D721Med (cell line): ENCODE measurements at regions not wholly inside any gene's neighbourhood (a gene's known extent, or its start where the extent isn't known, plus 50 kb on each side); places are given as distances from the start of the nearest gene placed in this dataset.

Experiments used
- DNase-seq: peaks from one replicate; pipeline ENCODE4 v3.0.0; 2011; ENCODE audit warnings: low spot score; ENCODE audit not compliant: insufficient read length
- FAIRE-seq: peaks from 2 replicates; lab custom pipeline; 2011; peaks lifted over from hg19 to GRCh38; lab: Jason Lieb, UNC
- TF ChIP-seq, protein P1 (sequence below): IDR thresholded peaks from 2 replicates; pipeline ENCODE4 v1.5.1; 2012; ENCODE audit warnings: mild to moderate bottlenecking, control low read depth; ENCODE audit not compliant: insufficient read depth; ENCODE audit errors: missing control alignments

DNA sequence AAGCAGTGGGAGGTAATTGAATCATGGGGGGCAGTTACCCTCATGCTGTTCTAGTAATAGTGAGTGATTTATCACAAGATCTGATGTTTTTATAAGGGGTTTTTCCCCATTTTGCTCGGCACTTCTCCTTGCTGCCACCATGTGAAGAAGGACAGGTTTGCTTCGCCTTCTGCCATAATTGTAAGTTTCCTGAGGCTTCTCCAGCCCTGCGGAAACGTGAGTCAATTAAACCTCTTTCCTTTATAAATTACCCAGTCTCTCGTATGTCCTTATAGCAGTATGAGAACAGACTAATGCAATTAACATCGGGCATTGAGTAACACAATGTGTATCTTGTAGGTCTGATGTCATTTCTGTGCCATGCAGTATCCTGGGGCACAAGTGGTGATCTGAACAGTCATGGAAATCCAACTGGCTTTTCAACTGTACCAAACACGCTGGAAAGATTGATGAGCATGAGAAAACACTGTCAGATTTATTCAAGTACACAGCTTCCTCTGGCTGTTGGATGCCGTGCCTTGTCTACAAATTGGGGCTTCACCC is 208.6 kb upstream of the KIAA1217 start:
- DNase-seq, result no peak
- FAIRE-seq, result no peak
- TF ChIP-seq, protein P1, sequence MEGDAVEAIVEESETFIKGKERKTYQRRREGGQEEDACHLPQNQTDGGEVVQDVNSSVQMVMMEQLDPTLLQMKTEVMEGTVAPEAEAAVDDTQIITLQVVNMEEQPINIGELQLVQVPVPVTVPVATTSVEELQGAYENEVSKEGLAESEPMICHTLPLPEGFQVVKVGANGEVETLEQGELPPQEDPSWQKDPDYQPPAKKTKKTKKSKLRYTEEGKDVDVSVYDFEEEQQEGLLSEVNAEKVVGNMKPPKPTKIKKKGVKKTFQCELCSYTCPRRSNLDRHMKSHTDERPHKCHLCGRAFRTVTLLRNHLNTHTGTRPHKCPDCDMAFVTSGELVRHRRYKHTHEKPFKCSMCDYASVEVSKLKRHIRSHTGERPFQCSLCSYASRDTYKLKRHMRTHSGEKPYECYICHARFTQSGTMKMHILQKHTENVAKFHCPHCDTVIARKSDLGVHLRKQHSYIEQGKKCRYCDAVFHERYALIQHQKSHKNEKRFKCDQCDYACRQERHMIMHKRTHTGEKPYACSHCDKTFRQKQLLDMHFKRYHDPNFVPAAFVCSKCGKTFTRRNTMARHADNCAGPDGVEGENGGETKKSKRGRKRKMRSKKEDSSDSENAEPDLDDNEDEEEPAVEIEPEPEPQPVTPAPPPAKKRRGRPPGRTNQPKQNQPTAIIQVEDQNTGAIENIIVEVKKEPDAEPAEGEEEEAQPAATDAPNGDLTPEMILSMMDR, result no peak

DNA sequence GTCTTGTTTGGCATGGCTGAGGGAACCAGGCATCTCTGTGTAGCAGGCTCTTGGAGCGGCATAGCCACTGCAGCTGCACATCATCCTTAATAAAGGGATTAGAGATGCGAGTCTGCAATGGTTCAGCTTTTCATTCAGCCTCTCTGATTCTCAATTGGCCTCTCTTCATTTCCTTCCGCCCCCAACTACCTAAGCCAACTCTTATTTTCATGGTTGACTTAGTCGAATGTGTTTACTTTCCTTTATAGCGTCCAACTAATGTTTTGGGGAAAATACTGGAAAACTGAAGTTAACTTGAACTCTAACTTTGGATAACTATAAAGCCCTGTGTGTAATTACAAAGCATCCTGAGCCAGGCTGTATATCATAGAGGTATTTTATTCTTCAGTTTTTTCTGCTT is 202.2 kb upstream of the KIAA1217 start:
- FAIRE-seq, result no peak
- TF ChIP-seq, protein P1, result no peak
- DNase-seq, result no peak

DNA sequence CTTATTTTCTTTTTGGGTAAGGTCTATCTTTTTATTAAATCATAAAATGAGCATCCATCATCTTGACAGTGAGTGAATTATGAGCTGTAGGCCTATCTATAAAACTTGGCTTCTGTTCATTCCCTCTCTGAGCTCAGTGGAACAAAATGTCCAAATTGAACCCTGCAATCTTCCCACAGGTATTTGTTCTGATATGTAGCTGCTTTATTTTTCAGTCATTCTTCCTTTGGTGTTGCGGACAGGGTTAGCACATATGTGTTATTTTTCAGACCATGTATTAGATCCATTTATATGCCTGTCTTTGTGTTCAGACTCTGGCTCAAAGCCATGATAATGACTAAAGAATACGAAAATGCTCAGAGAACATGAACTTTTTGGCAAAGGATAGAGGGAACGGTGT is 201.6 kb upstream of the KIAA1217 start:
- FAIRE-seq, result no peak
- TF ChIP-seq, protein P1, result no peak
- no peak for DNase-seq

DNA sequence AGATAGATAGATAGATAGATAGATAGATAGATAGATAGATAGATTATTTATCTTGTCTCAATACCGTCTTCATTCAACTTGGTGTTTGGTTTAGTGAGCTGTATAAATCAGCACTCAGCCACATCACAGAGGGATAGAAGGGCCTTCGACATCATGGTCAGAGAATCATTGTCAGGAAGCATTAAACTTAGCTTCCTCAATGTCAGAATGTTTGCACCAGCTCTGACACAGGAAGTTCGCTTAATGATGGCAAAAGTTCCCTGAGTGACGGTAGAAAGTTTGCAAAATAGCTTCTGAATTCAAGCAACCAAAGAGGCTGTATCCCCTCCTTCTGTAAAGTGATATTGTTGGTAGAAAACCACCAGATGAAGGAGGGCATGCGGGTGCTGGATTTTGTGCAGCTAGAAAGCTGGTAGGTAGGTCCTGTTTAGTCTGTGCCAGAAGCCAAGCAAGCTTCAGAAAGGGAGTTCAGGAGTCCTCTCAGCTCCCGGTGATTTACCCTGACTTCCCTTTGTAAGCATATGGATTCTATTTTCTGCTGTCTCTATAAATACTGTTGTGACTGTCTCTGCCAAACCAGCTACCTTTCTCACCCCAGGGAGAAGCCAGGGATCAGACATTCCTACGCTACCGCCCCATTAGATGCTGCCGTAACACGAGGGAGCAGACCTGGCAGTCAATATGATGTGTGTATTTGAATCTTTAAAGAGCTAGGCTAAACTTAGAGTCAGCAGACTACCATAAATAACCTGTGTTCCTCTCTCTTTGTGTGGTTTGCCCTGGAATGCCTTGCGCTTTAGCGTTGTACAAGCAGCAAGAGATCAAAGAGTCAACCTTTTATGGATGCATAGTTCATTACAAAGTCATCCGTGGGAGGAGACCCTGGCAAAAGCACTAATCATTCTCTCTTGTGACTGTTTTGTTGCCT is 200.5 kb upstream of the KIAA1217 start:
- DNase-seq (no peak), FAIRE-seq (no peak)
- TF ChIP-seq, protein P1, result no peak

DNA sequence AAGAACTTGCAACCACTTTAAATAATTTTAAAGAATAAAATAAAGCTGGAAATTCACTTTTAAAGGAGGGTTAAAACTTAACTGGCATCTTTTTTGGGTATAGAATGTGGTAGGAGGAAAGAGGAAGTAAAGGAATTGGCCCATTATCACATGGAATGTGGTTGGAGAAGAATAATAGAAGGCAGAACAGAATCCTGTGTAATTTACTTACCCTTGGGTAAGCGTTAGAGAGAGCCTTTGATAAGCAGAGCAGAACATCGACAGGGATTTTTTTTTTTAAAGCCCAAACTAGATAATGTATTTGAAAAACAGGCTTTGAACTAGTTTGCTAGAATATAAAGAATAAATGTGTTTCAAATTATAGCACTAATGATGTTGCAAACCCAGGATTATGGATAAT is 199.8 kb upstream of the KIAA1217 start:
- DNase-seq, result no peak
- TF ChIP-seq, protein P1, result no peak
- no peak for FAIRE-seq

DNA sequence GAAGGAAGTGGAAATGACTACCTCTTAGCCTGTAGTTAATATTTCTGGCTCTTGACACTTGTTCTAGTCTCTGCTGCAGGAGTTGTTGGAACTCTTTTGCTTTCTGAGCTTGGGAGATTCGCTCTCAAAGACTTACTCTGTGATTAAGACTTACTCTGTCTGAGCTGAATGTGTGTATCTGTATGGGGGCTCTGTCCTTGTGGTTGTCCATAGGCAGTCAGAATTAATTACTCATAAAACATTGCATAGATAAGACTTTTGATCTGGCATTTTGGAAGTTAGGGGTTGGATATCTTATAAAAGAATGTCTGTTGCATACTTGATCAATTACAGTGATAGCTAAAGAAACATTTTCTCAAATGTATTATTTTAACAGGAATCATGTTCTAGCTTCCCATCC is 199.2 kb upstream of the KIAA1217 start:
- no peak for DNase-seq
- TF ChIP-seq, protein P1, result no peak
- FAIRE-seq, result no peak
